AG09309 (cell line): ENCODE measurements at regions not wholly inside any gene's neighbourhood (a gene's known extent, or its start where the extent isn't known, plus 50 kb on each side); places are given as distances from the start of the nearest gene placed in this dataset.

Experiments
- DNase-seq: peaks from one replicate; pipeline ENCODE4 v3.0.0-alpha.2; 2010; ENCODE audit warnings: low read depth
- H3K4me3 ChIP-seq: 2 replicates; pipeline ENCODE4 v1.5.1; 2011; ENCODE audit warnings: mild to moderate bottlenecking, low read depth, low read length, moderate library complexity; ENCODE audit not compliant: control insufficient read depth
- TF ChIP-seq, protein P1 (sequence below): IDR thresholded peaks from 2 replicates; pipeline ENCODE4 v1.5.1; 2011; ENCODE audit warnings: mild to moderate bottlenecking, low read depth, low read length, inconsistent platforms; ENCODE audit not compliant: insufficient read depth, control insufficient read depth; ENCODE audit errors: missing control alignments

DNA sequence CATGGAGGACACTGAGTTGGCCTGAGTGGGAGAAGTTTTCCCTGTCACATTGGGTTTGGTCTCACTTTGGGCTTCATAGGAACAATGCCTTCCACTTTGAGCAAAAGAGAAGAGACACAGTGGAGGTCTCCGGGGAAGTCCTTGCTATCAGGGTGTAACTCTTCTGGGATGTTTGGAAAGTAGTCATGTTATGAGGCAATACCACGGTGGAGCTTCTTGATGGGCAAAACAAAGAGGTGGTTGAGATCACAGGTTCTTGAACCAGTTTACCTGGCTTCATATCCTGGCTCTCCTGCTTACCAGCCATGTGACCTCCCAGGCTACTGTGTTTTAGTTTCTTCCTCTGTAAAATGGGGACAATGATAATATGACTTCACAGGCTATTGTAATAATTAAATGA is 478.6 kb downstream of the SLC4A3 start:
- no peak for DNase-seq
- H3K4me3 ChIP-seq = no peak overlapping the region

DNA sequence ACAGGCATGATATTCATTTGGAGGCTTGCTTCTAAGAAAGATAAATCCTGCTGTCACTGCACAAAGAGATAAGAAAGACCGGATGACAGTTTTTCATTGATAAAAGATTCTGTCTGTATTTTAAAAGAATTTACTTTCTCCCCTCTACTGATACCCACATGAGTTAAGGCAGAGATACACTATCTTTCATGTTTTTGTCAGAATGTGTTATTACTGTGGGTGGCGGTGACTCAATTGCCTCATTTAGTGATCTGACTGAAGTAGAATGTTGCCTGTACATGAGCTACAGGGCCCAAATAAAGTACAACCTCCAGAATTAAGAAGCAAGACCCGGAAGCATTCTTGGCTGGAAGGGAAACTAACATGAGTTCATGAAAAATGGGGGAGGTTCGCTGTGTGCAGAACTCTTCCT is 480.0 kb downstream of the SLC4A3 start:
- no peak overlapping the region for H3K4me3 ChIP-seq
- no peak for DNase-seq
- TF ChIP-seq, protein P1, sequence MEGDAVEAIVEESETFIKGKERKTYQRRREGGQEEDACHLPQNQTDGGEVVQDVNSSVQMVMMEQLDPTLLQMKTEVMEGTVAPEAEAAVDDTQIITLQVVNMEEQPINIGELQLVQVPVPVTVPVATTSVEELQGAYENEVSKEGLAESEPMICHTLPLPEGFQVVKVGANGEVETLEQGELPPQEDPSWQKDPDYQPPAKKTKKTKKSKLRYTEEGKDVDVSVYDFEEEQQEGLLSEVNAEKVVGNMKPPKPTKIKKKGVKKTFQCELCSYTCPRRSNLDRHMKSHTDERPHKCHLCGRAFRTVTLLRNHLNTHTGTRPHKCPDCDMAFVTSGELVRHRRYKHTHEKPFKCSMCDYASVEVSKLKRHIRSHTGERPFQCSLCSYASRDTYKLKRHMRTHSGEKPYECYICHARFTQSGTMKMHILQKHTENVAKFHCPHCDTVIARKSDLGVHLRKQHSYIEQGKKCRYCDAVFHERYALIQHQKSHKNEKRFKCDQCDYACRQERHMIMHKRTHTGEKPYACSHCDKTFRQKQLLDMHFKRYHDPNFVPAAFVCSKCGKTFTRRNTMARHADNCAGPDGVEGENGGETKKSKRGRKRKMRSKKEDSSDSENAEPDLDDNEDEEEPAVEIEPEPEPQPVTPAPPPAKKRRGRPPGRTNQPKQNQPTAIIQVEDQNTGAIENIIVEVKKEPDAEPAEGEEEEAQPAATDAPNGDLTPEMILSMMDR = no peak

More for the DNA sequence above, 478.6 kb downstream of the SLC4A3 start:
- TF ChIP-seq, protein P1 = no peak

DNA sequence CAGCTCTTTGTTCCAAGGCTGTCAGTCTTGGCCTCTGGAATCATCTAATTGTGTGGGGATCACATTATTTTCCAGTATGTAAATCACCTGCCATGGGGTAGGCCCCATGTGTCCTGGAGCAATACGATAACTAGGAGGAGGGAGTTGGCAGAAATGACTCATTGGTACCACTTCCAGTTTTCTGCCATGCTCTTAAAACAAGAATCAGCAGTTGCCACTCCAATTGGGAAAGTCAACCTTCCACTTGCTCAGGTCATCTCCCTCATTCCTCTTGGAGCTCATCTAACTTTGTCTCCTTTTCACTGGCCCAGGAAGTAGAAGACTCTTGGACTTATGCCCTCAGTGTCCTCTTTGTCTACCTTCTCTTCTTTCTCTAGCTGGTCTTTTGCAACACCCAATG is 487.0 kb downstream of the SLC4A3 start:
- TF ChIP-seq, protein P1 = no peak
- H3K4me3 ChIP-seq = no peak overlapping the region
- no peak for DNase-seq

DNA sequence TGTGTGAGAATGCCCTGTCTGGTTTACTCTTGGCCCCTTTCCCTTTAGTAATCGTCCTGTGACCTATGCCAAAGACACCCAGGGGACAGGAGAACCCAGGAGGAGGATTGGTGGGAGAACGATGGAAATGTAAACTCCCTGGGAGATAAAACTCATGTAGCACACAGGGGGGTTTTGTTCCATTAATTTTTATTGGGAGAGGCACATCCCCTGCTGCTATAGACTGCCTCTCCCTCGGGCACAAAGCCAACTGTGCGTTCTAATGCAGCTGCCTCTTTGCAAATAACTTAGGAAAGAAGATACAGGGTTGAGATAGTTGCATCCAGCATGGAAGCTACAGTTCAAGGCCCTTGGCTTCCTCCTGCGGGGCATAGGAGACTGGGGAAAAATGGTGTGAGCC is 489.6 kb downstream of the SLC4A3 start:
- TF ChIP-seq, protein P1 = no peak
- DNase-seq = no peak
- no peak overlapping the region for H3K4me3 ChIP-seq

GRCh38 chr2:220120041-220120440 is 492.6 kb downstream of the SLC4A3 start:
- H3K4me3 ChIP-seq = no peak overlapping the region
- DNase-seq = no peak
- TF ChIP-seq, protein P1 = no peak

GRCh38 chr2:220123751-220124150 is 496.3 kb downstream of the SLC4A3 start:
- TF ChIP-seq, protein P1 = no peak
- no peak for DNase-seq
- H3K4me3 ChIP-seq = no peak overlapping the region

DNA sequence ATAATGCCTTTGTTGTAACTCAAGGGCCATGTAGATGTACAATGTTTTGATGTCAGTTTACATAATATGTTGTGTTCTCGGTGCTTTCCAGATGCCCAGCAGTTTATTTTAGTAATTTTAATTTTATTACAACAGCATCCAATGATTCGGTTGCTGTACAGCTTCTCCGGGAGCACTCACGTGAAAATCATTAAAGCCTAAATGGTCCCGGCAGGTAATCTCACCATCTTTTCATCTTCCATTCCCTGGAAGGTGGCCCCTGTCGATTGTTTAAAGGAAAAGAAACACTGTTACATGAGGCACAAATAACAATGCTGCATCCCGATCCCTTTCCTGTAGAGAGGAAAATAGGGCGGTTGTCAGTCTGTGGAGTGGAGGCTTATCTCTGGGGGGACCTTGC is 498.1 kb downstream of the SLC4A3 start:
- TF ChIP-seq, protein P1 = no peak
- H3K4me3 ChIP-seq = no peak overlapping the region
- no peak for DNase-seq
